ENCODE measurements at regions not wholly inside any gene's neighbourhood (a gene's known extent, or its start where the extent isn't known, plus 50 kb on each side); places are given as distances from the start of the nearest gene placed in this dataset.

DNA sequence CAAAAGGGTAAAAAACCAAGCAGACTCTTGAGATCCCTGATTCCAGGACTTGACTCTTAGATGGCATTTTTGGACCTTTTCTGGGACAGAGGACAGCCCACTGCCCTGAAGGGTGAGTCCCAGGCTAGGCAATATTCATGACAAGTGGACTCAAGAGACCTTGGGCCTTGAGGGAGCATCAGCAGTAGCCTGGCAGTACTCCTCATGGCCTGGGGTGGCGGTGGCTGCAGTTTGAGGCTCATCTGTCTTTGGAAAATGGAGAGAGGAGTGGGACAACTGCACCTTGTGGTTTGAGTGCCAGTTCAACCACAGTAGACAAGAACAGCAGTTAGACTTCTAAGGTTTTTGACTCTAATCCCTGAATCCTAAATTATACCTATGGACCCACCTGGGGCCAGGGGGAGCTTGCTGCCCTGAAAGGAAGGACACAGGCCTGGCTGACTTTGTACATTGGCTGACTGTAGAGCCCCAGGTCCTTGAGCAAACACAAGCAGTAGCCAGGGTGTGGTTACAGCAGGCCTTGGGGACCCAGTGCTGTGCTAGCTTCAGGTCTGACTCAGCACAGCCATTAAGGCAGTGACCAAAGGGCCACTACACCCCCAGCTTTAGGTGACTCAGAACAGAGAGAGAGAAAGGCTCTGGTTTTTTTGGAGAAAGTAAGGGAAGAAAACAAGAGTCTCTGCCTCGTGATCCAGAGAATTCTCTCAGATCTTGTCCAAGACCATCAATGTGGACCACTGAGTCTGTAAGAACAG lies 1023.2 kb downstream of the KCNT2 start:
- no peaks in the 10 kb centered on the region for H3K4me1 ChIP-seq (ENCODE audit: insufficient read depth, low read length)
- H3K9me3 ChIP-seq (ENCODE audit: low read length) = no peaks in the 10 kb centered on the region
- H3K36me3 ChIP-seq (ENCODE audit: insufficient read depth, low read length) = no peaks in the 10 kb centered on the region
- H3K9ac ChIP-seq (ENCODE audit: low read length) = no peak overlapping the region
- no peaks in the 10 kb centered on the region for H3K27me3 ChIP-seq (ENCODE audit: control insufficient read depth in 1 of 2, insufficient read depth in 2 of 2, low read length in 2 of 2)
- H3K4me3 ChIP-seq (ENCODE audit: low read depth in 1 of 2, low read length in 2 of 2) = no peak overlapping the region
- no peak overlapping the region for H3K27ac ChIP-seq (ENCODE audit: low read depth, low read length)

DNA sequence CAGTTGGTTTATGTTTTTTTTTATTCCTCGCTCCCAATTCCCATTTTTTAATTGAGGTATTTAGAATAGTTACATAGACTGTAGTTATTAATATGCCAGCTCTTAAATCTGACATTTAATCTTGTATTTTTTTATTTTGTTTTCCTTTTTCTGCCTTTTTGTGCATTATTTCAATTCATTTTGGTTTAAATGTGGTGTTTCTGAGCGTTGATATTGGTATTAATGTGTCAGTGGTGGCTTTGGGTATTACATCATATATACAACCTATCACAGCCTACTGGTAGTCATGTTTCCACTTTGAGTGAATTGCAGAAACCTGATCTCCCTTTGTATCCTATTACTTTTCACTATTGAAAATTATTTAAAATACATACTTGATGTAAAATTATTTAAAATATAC lies 1027.3 kb downstream of the KCNT2 start:
- Histone ChIP-seq H3K4me1 (ENCODE audit: insufficient read depth, low read length) (no peaks in the 10 kb centered on the region), H3K27me3 (ENCODE audit: control insufficient read depth in 1 of 2, insufficient read depth in 2 of 2, low read length in 2 of 2) (no peaks in the 10 kb centered on the region), H3K9ac (ENCODE audit: low read length) (no peak overlapping the region), H3K27ac (ENCODE audit: low read depth, low read length) (no peak overlapping the region), H3K36me3 (ENCODE audit: insufficient read depth, low read length) (no peaks in the 10 kb centered on the region), H3K9me3 (ENCODE audit: low read length) (no peaks in the 10 kb centered on the region), H3K4me3 (ENCODE audit: low read depth in 1 of 2, low read length in 2 of 2) (no peak overlapping the region)

- Histone ChIP-seq H3K4me3 (ENCODE audit: low read depth in 1 of 2, low read length in 2 of 2) (no peak overlapping the region), H3K9me3 (ENCODE audit: low read length) (no peaks in the 10 kb centered on the region), H3K4me1 (ENCODE audit: insufficient read depth, low read length) (no peaks in the 10 kb centered on the region), H3K27me3 (ENCODE audit: control insufficient read depth in 1 of 2, insufficient read depth in 2 of 2, low read length in 2 of 2) (no peaks in the 10 kb centered on the region), H3K27ac (ENCODE audit: low read depth, low read length) (no peak overlapping the region), H3K9ac (ENCODE audit: low read length) (no peak overlapping the region), H3K36me3 (ENCODE audit: insufficient read depth, low read length) (no peaks in the 10 kb centered on the region)
Measured at GRCh38 chr1:195577748-195578147, 1030.5 kb downstream of the KCNT2 start.

- Histone ChIP-seq H3K9ac (ENCODE audit: low read length) (no peak overlapping the region), H3K27me3 (ENCODE audit: control insufficient read depth in 1 of 2, insufficient read depth in 2 of 2, low read length in 2 of 2) (no peaks in the 10 kb centered on the region), H3K36me3 (ENCODE audit: insufficient read depth, low read length) (no peaks in the 10 kb centered on the region), H3K4me3 (ENCODE audit: low read depth in 1 of 2, low read length in 2 of 2) (no peak overlapping the region), H3K4me1 (ENCODE audit: insufficient read depth, low read length) (no peaks in the 10 kb centered on the region), H3K9me3 (ENCODE audit: low read length) (no peaks in the 10 kb centered on the region), H3K27ac (ENCODE audit: low read depth, low read length) (no peak overlapping the region)
Measured at GRCh38 chr1:195576641-195577040, 1031.6 kb downstream of the KCNT2 start.

- Histone ChIP-seq H3K9ac (ENCODE audit: low read length) (no peak overlapping the region), H3K27ac (ENCODE audit: low read depth, low read length) (no peak overlapping the region)
Measured at GRCh38 chr1:195574511-195574910, 1033.7 kb downstream of the KCNT2 start.

GRCh38 chr1:195569934-195570333 lies 1038.3 kb downstream of the KCNT2 start:
- Histone ChIP-seq H3K4me3 (ENCODE audit: low read depth in 1 of 2, low read length in 2 of 2) (no peak overlapping the region), H3K27ac (ENCODE audit: low read depth, low read length) (no peak overlapping the region), H3K9me3 (ENCODE audit: low read length) (no peaks in the 10 kb centered on the region), H3K36me3 (ENCODE audit: insufficient read depth, low read length) (no peaks in the 10 kb centered on the region), H3K9ac (ENCODE audit: low read length) (no peak overlapping the region), H3K4me1 (ENCODE audit: insufficient read depth, low read length) (no peaks in the 10 kb centered on the region), H3K27me3 (ENCODE audit: control insufficient read depth in 1 of 2, insufficient read depth in 2 of 2, low read length in 2 of 2) (no peaks in the 10 kb centered on the region)

More at GRCh38 chr1:195574511-195574910, 1033.7 kb downstream of the KCNT2 start:
- no peaks in the 10 kb centered on the region for H3K36me3 ChIP-seq (ENCODE audit: insufficient read depth, low read length)
- no peaks in the 10 kb centered on the region for H3K9me3 ChIP-seq (ENCODE audit: low read length)
- H3K4me1 ChIP-seq (ENCODE audit: insufficient read depth, low read length) = no peaks in the 10 kb centered on the region
- H3K27me3 ChIP-seq (ENCODE audit: control insufficient read depth in 1 of 2, insufficient read depth in 2 of 2, low read length in 2 of 2) = no peaks in the 10 kb centered on the region
- no peak overlapping the region for H3K4me3 ChIP-seq (ENCODE audit: low read depth in 1 of 2, low read length in 2 of 2)

GRCh38 chr1:195568389-195568788 lies 1039.9 kb downstream of the KCNT2 start:
- H3K9ac ChIP-seq (ENCODE audit: low read length) = no peak overlapping the region
- H3K4me3 ChIP-seq (ENCODE audit: low read depth in 1 of 2, low read length in 2 of 2) = no peak overlapping the region
- H3K9me3 ChIP-seq (ENCODE audit: low read length) = no peaks in the 10 kb centered on the region
- no peaks in the 10 kb centered on the region for H3K27me3 ChIP-seq (ENCODE audit: control insufficient read depth in 1 of 2, insufficient read depth in 2 of 2, low read length in 2 of 2)
- H3K27ac ChIP-seq (ENCODE audit: low read depth, low read length) = no peak overlapping the region
- no peaks in the 10 kb centered on the region for H3K36me3 ChIP-seq (ENCODE audit: insufficient read depth, low read length)
- no peaks in the 10 kb centered on the region for H3K4me1 ChIP-seq (ENCODE audit: insufficient read depth, low read length)

GRCh38 chr1:195562074-195562473 lies 1046.2 kb downstream of the KCNT2 start:
- Histone ChIP-seq H3K4me1 (ENCODE audit: insufficient read depth, low read length) (no peaks in the 10 kb centered on the region), H3K27ac (ENCODE audit: low read depth, low read length) (no peak overlapping the region), H3K4me3 (ENCODE audit: low read depth in 1 of 2, low read length in 2 of 2) (no peak overlapping the region), H3K36me3 (ENCODE audit: insufficient read depth, low read length) (no peaks in the 10 kb centered on the region), H3K9me3 (ENCODE audit: low read length) (no peaks in the 10 kb centered on the region), H3K27me3 (ENCODE audit: control insufficient read depth in 1 of 2, insufficient read depth in 2 of 2, low read length in 2 of 2) (no peaks in the 10 kb centered on the region), H3K9ac (ENCODE audit: low read length) (no peak overlapping the region)

- H3K4me1 ChIP-seq (ENCODE audit: insufficient read depth, low read length) = no peaks in the 10 kb centered on the region
- H3K9ac ChIP-seq (ENCODE audit: low read length) = no peak overlapping the region
- H3K27ac ChIP-seq (ENCODE audit: low read depth, low read length) = no peak overlapping the region
- no peaks in the 10 kb centered on the region for H3K9me3 ChIP-seq (ENCODE audit: low read length)
- no peaks in the 10 kb centered on the region for H3K27me3 ChIP-seq (ENCODE audit: control insufficient read depth in 1 of 2, insufficient read depth in 2 of 2, low read length in 2 of 2)
- H3K36me3 ChIP-seq (ENCODE audit: insufficient read depth, low read length) = no peaks in the 10 kb centered on the region
- no peak overlapping the region for H3K4me3 ChIP-seq (ENCODE audit: low read depth in 1 of 2, low read length in 2 of 2)
Measured at GRCh38 chr1:195550071-195550862, 1058.0 kb downstream of the KCNT2 start.

GRCh38 chr1:195530961-195531360 lies 1077.3 kb downstream of the KCNT2 start:
- H3K36me3 ChIP-seq (ENCODE audit: insufficient read depth, low read length) = no peaks in the 10 kb centered on the region
- H3K9me3 ChIP-seq (ENCODE audit: low read length) = no peaks in the 10 kb centered on the region
- no peaks in the 10 kb centered on the region for H3K4me1 ChIP-seq (ENCODE audit: insufficient read depth, low read length)
- no peak overlapping the region for H3K27ac ChIP-seq (ENCODE audit: low read depth, low read length)
- no peak overlapping the region for H3K4me3 ChIP-seq (ENCODE audit: low read depth in 1 of 2, low read length in 2 of 2)
- H3K27me3 ChIP-seq (ENCODE audit: control insufficient read depth in 1 of 2, insufficient read depth in 2 of 2, low read length in 2 of 2) = no peaks in the 10 kb centered on the region
- no peak overlapping the region for H3K9ac ChIP-seq (ENCODE audit: low read length)

DNA sequence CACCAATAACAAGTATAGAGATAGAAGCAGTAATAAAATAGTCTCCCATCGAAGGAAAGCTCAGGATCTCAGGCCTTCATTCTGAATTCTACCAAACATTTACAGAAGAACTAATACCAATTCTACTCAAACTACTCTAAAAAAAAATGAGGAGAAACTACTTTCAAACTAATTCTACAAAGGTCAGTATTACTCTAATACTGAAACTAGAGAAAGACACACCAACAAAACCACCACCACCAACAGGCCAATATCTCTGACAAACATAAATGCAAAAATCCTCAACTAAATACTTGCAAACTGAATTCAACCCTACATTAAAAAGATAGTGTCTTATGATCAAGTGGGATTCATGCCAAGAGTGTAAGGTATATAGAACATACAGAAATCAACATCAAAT lies 1078.4 kb downstream of the KCNT2 start:
- Histone ChIP-seq H3K9me3 (ENCODE audit: low read length) (no peaks in the 10 kb centered on the region), H3K4me3 (ENCODE audit: low read depth in 1 of 2, low read length in 2 of 2) (no peak overlapping the region), H3K27me3 (ENCODE audit: control insufficient read depth in 1 of 2, insufficient read depth in 2 of 2, low read length in 2 of 2) (no peaks in the 10 kb centered on the region), H3K9ac (ENCODE audit: low read length) (no peak overlapping the region), H3K4me1 (ENCODE audit: insufficient read depth, low read length) (no peaks in the 10 kb centered on the region), H3K36me3 (ENCODE audit: insufficient read depth, low read length) (no peaks in the 10 kb centered on the region), H3K27ac (ENCODE audit: low read depth, low read length) (no peak overlapping the region)

Data from muscle layer of colon (tissue), 2 donors.